ENCODE measurements at regions not wholly inside any gene's neighbourhood (a gene's known extent, or its start where the extent isn't known, plus 50 kb on each side); places are given as distances from the start of the nearest gene placed in this dataset.

- TF ChIP-seq EZH2 (IDR thresholded peaks at IDR 0.05) = no peak
- no peak for TF ChIP-seq RAD21 (IDR thresholded peaks at IDR 0.05; ENCODE audit: low read depth)
- no peak for TF ChIP-seq CTCF (IDR thresholded peaks at IDR 0.05 in 2 of 3, conservative IDR thresholded peaks at IDR 0.05 in 1 of 3; ENCODE audit: borderline replicate concordance in 1 of 3, insufficient read depth in 1 of 3, low read depth in 2 of 3, low read length in 2 of 3)
- TF ChIP-seq SIN3A (IDR thresholded peaks at IDR 0.05; ENCODE audit: low read depth) = no peak
- TF ChIP-seq TCF7L2 (IDR thresholded peaks at IDR 0.05; ENCODE audit: borderline replicate concordance, extremely low read depth, insufficient read depth, insufficient read length) = no peak
- TF ChIP-seq POLR2A (IDR thresholded peaks at IDR 0.05; ENCODE audit: borderline replicate concordance, extremely low read depth, insufficient read depth, insufficient read length) = no peak
- TF ChIP-seq ZBTB33 (IDR thresholded peaks at IDR 0.05; ENCODE audit: extremely low read depth, insufficient replicate concordance, low read length) = no peak
- no peak for TF ChIP-seq SP1 (IDR thresholded peaks at IDR 0.05; ENCODE audit: low read depth)
- TF ChIP-seq ELF1 (IDR thresholded peaks at IDR 0.05; ENCODE audit: borderline replicate concordance, low read depth) = no peak
- no peak for TF ChIP-seq YY1 (IDR thresholded peaks at IDR 0.05; ENCODE audit: extremely low read depth, insufficient replicate concordance, low read depth, low read length)
- no peak for TF ChIP-seq EZH2phosphoT487 (IDR thresholded peaks at IDR 0.05; ENCODE audit: borderline replicate concordance)
- no peak for TF ChIP-seq POLR2AphosphoS5 (IDR thresholded peaks at IDR 0.05; ENCODE audit: low read depth, low read length)
- TF ChIP-seq ZFX (IDR thresholded peaks at IDR 0.05) = no peak
- TF ChIP-seq JUND (IDR thresholded peaks at IDR 0.05) = no peak
Observed at GRCh38 chr15:87563869-87564268, 692.7 kb downstream of the NTRK3 start.
